ENCODE measurements at regions not wholly inside any gene's neighbourhood (a gene's known extent, or its start where the extent isn't known, plus 50 kb on each side); places are given as distances from the start of the nearest gene placed in this dataset.

- H3K79me2 ChIP-seq (ENCODE audit: insufficient read depth), result no peaks in the 10 kb centered on the region
- H3K4me2 ChIP-seq (ENCODE audit: unreplicated experiment), result no peak overlapping the region
- no peak for TF ChIP-seq EZH2phosphoT487 (IDR thresholded peaks at IDR 0.05; ENCODE audit: insufficient read depth, low read depth)
- no peak for TF ChIP-seq EZH2 (IDR thresholded peaks at IDR 0.05; ENCODE audit: insufficient read depth, poor library complexity, severe bottlenecking)
- H3K9me2 ChIP-seq (ENCODE audit: insufficient read depth), result no peaks in the 10 kb centered on the region
- DNase-seq, result no peak
- H3K9me3 ChIP-seq (ENCODE audit: low read depth), result no peaks in the 10 kb centered on the region
- WGBS, 2 experiments (ENCODE audit: low coverage in 1 of 2, low lambda C conversion rate in 2 of 2, missing lambda C conversion rate in 2 of 2), result 29 to 34% methylated on average over 4 of the region's 4 CpGs
- no peak overlapping the region for H3K27ac ChIP-seq
- no peaks in the 10 kb centered on the region for H3K4me1 ChIP-seq (ENCODE audit: insufficient read depth)
- H4K20me1 ChIP-seq (ENCODE audit: insufficient read depth), result no peaks in the 10 kb centered on the region
- H3K9ac ChIP-seq, result no peak overlapping the region
- no peaks in the 10 kb centered on the region for H3K36me3 ChIP-seq (ENCODE audit: low read depth)
- H3K4me3 ChIP-seq, result no peak overlapping the region
- no peaks in the 10 kb centered on the region for H3K27me3 ChIP-seq (replicated peaks; ENCODE audit: insufficient read depth)
- in situ Hi-C loops (cut with MboI), result no loop called here
- H2AFZ ChIP-seq, result no peak overlapping the region
- H3F3A ChIP-seq (ENCODE audit: insufficient read depth), result no peaks in the 10 kb centered on the region
These were observed 157.1 kb downstream of the GATA3 start for GRCh38 chr10:8211631-8212030.

GRCh38 chr10:8213735-8214134, 159.2 kb downstream of the GATA3 start:
- Histone ChIP-seq H3K4me1 (ENCODE audit: insufficient read depth) (no peaks in the 10 kb centered on the region), H3K36me3 (ENCODE audit: low read depth) (no peaks in the 10 kb centered on the region), H3K9me2 (ENCODE audit: insufficient read depth) (no peaks in the 10 kb centered on the region), H4K20me1 (ENCODE audit: insufficient read depth) (no peaks in the 10 kb centered on the region), H2AFZ (no peak overlapping the region), H3K9ac (no peak overlapping the region), H3K27me3 (replicated peaks; ENCODE audit: insufficient read depth) (no peaks in the 10 kb centered on the region), H3F3A (ENCODE audit: insufficient read depth) (no peaks in the 10 kb centered on the region), H3K79me2 (ENCODE audit: insufficient read depth) (no peaks in the 10 kb centered on the region), H3K4me2 (ENCODE audit: unreplicated experiment) (no peak overlapping the region), H3K9me3 (ENCODE audit: low read depth) (no peaks in the 10 kb centered on the region), H3K27ac (no peak overlapping the region), H3K4me3 (no peak overlapping the region)
- in situ Hi-C loops (cut with MboI), result no loop called here
- TF ChIP-seq EZH2phosphoT487 (IDR thresholded peaks at IDR 0.05; ENCODE audit: insufficient read depth, low read depth) (no peak), EZH2 (IDR thresholded peaks at IDR 0.05; ENCODE audit: insufficient read depth, poor library complexity, severe bottlenecking) (no peak)
- WGBS, 2 experiments (ENCODE audit: low coverage in 1 of 2, low lambda C conversion rate in 2 of 2, missing lambda C conversion rate in 2 of 2), result 31 to 33% methylated on average over 2 of the region's 2 CpGs
- no peak for DNase-seq

- TF ChIP-seq EZH2 (IDR thresholded peaks at IDR 0.05; ENCODE audit: insufficient read depth, poor library complexity, severe bottlenecking), result no peak
- TF ChIP-seq EZH2phosphoT487 (IDR thresholded peaks at IDR 0.05; ENCODE audit: insufficient read depth, low read depth), result no peak
- DNase-seq, result no peak
- Histone ChIP-seq H3K4me1 (ENCODE audit: insufficient read depth) (no peaks in the 10 kb centered on the region), H2AFZ (no peak overlapping the region), H3K36me3 (ENCODE audit: low read depth) (no peaks in the 10 kb centered on the region), H3K9me3 (ENCODE audit: low read depth) (no peaks in the 10 kb centered on the region), H3K27ac (no peak overlapping the region), H3K9me2 (ENCODE audit: insufficient read depth) (no peaks in the 10 kb centered on the region), H3K4me2 (ENCODE audit: unreplicated experiment) (no peak overlapping the region), H3K4me3 (no peak overlapping the region), H3K79me2 (ENCODE audit: insufficient read depth) (no peaks in the 10 kb centered on the region), H3K9ac (no peak overlapping the region), H4K20me1 (ENCODE audit: insufficient read depth) (no peaks in the 10 kb centered on the region), H3K27me3 (replicated peaks; ENCODE audit: insufficient read depth) (no peaks in the 10 kb centered on the region), H3F3A (ENCODE audit: insufficient read depth) (no peaks in the 10 kb centered on the region)
- in situ Hi-C loops (cut with MboI), result no loop called here
- 31 to 50% methylated on average over 4 of the region's 4 CpGs for WGBS, 2 experiments (ENCODE audit: low coverage in 1 of 2, low lambda C conversion rate in 2 of 2, missing lambda C conversion rate in 2 of 2)
These were observed 160.1 kb downstream of the GATA3 start for GRCh38 chr10:8214587-8214986.

GRCh38 chr10:8216893-8217292, 162.4 kb downstream of the GATA3 start:
- Histone ChIP-seq H3K9me3 (ENCODE audit: low read depth) (no peaks in the 10 kb centered on the region), H3K79me2 (ENCODE audit: insufficient read depth) (no peaks in the 10 kb centered on the region), H3K36me3 (ENCODE audit: low read depth) (no peaks in the 10 kb centered on the region), H3K4me2 (ENCODE audit: unreplicated experiment) (no peak overlapping the region), H3K4me1 (ENCODE audit: insufficient read depth) (no peaks in the 10 kb centered on the region), H3K9ac (no peak overlapping the region), H3K4me3 (no peak overlapping the region), H3F3A (ENCODE audit: insufficient read depth) (no peaks in the 10 kb centered on the region), H3K27ac (no peak overlapping the region), H3K9me2 (ENCODE audit: insufficient read depth) (no peaks in the 10 kb centered on the region), H2AFZ (no peak overlapping the region), H4K20me1 (ENCODE audit: insufficient read depth) (no peaks in the 10 kb centered on the region), H3K27me3 (replicated peaks; ENCODE audit: insufficient read depth) (no peaks in the 10 kb centered on the region)
- TF ChIP-seq EZH2 (IDR thresholded peaks at IDR 0.05; ENCODE audit: insufficient read depth, poor library complexity, severe bottlenecking), result no peak
- TF ChIP-seq EZH2phosphoT487 (IDR thresholded peaks at IDR 0.05; ENCODE audit: insufficient read depth, low read depth), result no peak
- no peak for DNase-seq
- in situ Hi-C loops (cut with MboI), result no loop called here

- Histone ChIP-seq H3K9ac (no peak overlapping the region), H3K4me3 (no peak overlapping the region), H3K79me2 (ENCODE audit: insufficient read depth) (no peaks in the 10 kb centered on the region), H3K27ac (no peak overlapping the region), H2AFZ (no peak overlapping the region), H3F3A (ENCODE audit: insufficient read depth) (no peaks in the 10 kb centered on the region), H3K9me2 (ENCODE audit: insufficient read depth) (no peaks in the 10 kb centered on the region), H3K9me3 (ENCODE audit: low read depth) (no peaks in the 10 kb centered on the region), H3K4me2 (ENCODE audit: unreplicated experiment) (no peak overlapping the region), H3K4me1 (ENCODE audit: insufficient read depth) (no peaks in the 10 kb centered on the region), H3K36me3 (ENCODE audit: low read depth) (no peaks in the 10 kb centered on the region), H4K20me1 (ENCODE audit: insufficient read depth) (no peaks in the 10 kb centered on the region), H3K27me3 (replicated peaks; ENCODE audit: insufficient read depth) (no peaks in the 10 kb centered on the region)
- 38 to 51% methylated on average over 6 of the region's 6 CpGs for WGBS, 2 experiments (ENCODE audit: low coverage in 1 of 2, low lambda C conversion rate in 2 of 2, missing lambda C conversion rate in 2 of 2)
- DNase-seq, result no peak
- no peak for TF ChIP-seq EZH2 (IDR thresholded peaks at IDR 0.05; ENCODE audit: insufficient read depth, poor library complexity, severe bottlenecking)
- no peak for TF ChIP-seq EZH2phosphoT487 (IDR thresholded peaks at IDR 0.05; ENCODE audit: insufficient read depth, low read depth)
- in situ Hi-C loops (cut with MboI), result no loop called here
These were observed 167.0 kb downstream of the GATA3 start for GRCh38 chr10:8221451-8221850.
